ENCODE measurements at regions not wholly inside any gene's neighbourhood (a gene's known extent, or its start where the extent isn't known, plus 50 kb on each side); places are given as distances from the start of the nearest gene placed in this dataset.

GRCh38 chr18:75586130-75586889 is 158.8 kb upstream of the SMIM21 start:
- Histone ChIP-seq H3K9me3 (peaks cover under 1% of the 10 kb centered on the region), H3K4me1 (ENCODE audit: low read depth) (no peaks in the 10 kb centered on the region), H3K36me3 (ENCODE audit: low read depth) (no peaks in the 10 kb centered on the region), H3K4me3 (no peak overlapping the region)
- ATAC-seq (no peak), DNase-seq (no peak)
- TF ChIP-seq, protein P1, sequence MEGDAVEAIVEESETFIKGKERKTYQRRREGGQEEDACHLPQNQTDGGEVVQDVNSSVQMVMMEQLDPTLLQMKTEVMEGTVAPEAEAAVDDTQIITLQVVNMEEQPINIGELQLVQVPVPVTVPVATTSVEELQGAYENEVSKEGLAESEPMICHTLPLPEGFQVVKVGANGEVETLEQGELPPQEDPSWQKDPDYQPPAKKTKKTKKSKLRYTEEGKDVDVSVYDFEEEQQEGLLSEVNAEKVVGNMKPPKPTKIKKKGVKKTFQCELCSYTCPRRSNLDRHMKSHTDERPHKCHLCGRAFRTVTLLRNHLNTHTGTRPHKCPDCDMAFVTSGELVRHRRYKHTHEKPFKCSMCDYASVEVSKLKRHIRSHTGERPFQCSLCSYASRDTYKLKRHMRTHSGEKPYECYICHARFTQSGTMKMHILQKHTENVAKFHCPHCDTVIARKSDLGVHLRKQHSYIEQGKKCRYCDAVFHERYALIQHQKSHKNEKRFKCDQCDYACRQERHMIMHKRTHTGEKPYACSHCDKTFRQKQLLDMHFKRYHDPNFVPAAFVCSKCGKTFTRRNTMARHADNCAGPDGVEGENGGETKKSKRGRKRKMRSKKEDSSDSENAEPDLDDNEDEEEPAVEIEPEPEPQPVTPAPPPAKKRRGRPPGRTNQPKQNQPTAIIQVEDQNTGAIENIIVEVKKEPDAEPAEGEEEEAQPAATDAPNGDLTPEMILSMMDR (IDR thresholded peaks at IDR 0.05): no peak
- intact Hi-C loops (cut with DNase I, micrococcal nuclease): no loop called here

GRCh38 chr18:75582940-75583339 is 155.4 kb upstream of the SMIM21 start:
- Histone ChIP-seq H3K4me1 (ENCODE audit: low read depth) (no peaks in the 10 kb centered on the region), H3K36me3 (ENCODE audit: low read depth) (no peaks in the 10 kb centered on the region), H3K4me3 (no peak overlapping the region), H3K9me3 (no peaks in the 10 kb centered on the region)
- TF ChIP-seq, protein P1 (IDR thresholded peaks at IDR 0.05): no peak
- DNase-seq: no peak
- intact Hi-C loops (cut with DNase I, micrococcal nuclease): no loop called here
- ATAC-seq: no peak

DNA sequence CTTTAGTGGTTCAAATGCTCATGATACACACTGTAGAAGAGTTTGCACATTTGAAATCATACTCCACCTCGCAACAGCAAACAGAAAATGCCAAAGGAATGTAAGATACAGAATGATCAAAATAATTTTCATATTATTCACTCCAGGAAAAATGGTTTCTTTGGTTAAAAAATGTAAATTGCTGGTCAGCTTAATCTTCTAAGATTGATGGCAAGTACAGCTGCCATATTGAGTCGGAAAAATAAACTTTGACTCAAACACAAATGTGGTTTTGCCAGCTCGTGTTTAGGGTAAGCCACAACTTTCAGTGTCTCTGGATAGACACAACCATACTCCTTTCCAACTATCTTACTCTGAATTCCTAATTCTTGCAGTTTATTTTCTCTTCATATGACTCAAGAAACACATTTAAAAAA is 154.9 kb upstream of the SMIM21 start:
- ATAC-seq (no peak), DNase-seq (no peak)
- no peak overlapping the region for H3K4me3 ChIP-seq
- H3K4me1 ChIP-seq (ENCODE audit: low read depth): no peaks in the 10 kb centered on the region
- no peaks in the 10 kb centered on the region for H3K36me3 ChIP-seq (ENCODE audit: low read depth)
- no peaks in the 10 kb centered on the region for H3K9me3 ChIP-seq
- TF ChIP-seq, protein P1 (IDR thresholded peaks at IDR 0.05): no peak
- intact Hi-C loops (cut with DNase I, micrococcal nuclease): no loop called here

- TF ChIP-seq, protein P1 (IDR thresholded peaks at IDR 0.05): no peak
- H3K36me3 ChIP-seq (ENCODE audit: low read depth): no peaks in the 10 kb centered on the region
- intact Hi-C loops (cut with DNase I, micrococcal nuclease): no loop called here
- DNase-seq (no peak), ATAC-seq (no peak)
- H3K4me1 ChIP-seq (ENCODE audit: low read depth): no peaks in the 10 kb centered on the region
- no peak overlapping the region for H3K4me3 ChIP-seq
- no peaks in the 10 kb centered on the region for H3K9me3 ChIP-seq
Observed at GRCh38 chr18:75581336-75582131, 154.0 kb upstream of the SMIM21 start.

DNA sequence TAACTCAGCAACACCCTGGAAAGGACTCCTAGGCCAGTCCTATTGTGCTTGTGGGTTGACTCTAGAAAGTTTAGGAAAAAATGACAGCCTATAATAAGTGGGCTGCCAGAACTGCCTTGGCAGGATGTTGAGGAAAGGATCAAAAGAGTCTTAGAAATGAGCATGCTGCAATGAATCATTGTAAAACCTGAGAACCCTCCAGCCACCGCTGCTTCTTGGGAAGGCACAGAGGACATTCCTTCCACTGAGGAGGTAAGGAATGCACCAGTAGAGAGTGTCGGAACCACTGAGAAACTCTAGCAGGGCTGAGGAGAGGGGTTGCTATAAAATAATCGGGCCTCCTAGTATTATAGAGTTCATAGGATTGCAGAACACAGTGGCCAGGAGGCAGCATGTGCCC is 146.7 kb upstream of the SMIM21 start:
- DNase-seq: no peak
- no peaks in the 10 kb centered on the region for H3K9me3 ChIP-seq
- TF ChIP-seq, protein P1 (IDR thresholded peaks at IDR 0.05): no peak
- no peak overlapping the region for H3K4me3 ChIP-seq
- ATAC-seq: no peak
- H3K4me1 ChIP-seq (ENCODE audit: low read depth): no peaks in the 10 kb centered on the region
- H3K36me3 ChIP-seq (ENCODE audit: low read depth): no peaks in the 10 kb centered on the region
- intact Hi-C loops (cut with DNase I, micrococcal nuclease): no loop called here
